H1 (cell line): ENCODE measurements at regions not wholly inside any gene's neighbourhood (a gene's known extent, or its start where the extent isn't known, plus 50 kb on each side); places are given as distances from the start of the nearest gene placed in this dataset.
A peak's percentile ranks its signal among the peaks of the same experiment; 100 is the strongest.

Experiments
- CTCF ChIA-PET: fragments of 300-600 bp; sonication (Branson Sonifier 250); formaldehyde crosslinking; loops from one replicate; lab custom pipeline; 2021; ENCODE audit not compliant: partially characterized antibody; lab: Charles Lee
- POLR2A ChIA-PET: fragments of 300-600 bp; sonication (Branson Sonifier 250); formaldehyde crosslinking; loops from one replicate; lab custom pipeline; 2021; ENCODE audit warnings: inconsistent platforms; ENCODE audit not compliant: partially characterized antibody; lab: Charles Lee
- DNase-seq, 2 experiments: peaks; one replicate each; pipeline versions ENCODE4 v3.0.0 to v3.0.0-alpha.2; 2010 to 2022; ENCODE audit warnings: low spot score in 2 of 2, low read depth in 1 of 2, mixed read lengths in 1 of 2
- FAIRE-seq: peaks from 2 replicates; lab custom pipeline; 2011; peaks lifted over from hg19 to GRCh38; lab: Jason Lieb, UNC
- H2AFZ ChIP-seq: 2 replicates; pipeline ENCODE4 v1.8.1; 2012; ENCODE audit warnings: low read length, inconsistent platforms
- H2AK5ac ChIP-seq: 2 replicates; pipeline ENCODE4 v1.6.1; 2013; ENCODE audit warnings: low read depth, low read length
- H2BK120ac ChIP-seq: replicated peaks from 2 replicates; pipeline ENCODE3; 2013; ENCODE audit warnings: low read depth, low read length, inconsistent platforms
- H2BK12ac ChIP-seq: 2 replicates; pipeline ENCODE4 v1.6.1; 2013; ENCODE audit warnings: low read depth, low read length
- H2BK15ac ChIP-seq: 2 replicates; pipeline ENCODE4 v1.6.1; 2013; ENCODE audit warnings: low read length
- H2BK20ac ChIP-seq: 2 replicates; pipeline ENCODE4 v1.6.1; 2013; ENCODE audit warnings: low read length
- H2BK5ac ChIP-seq: 2 replicates; pipeline ENCODE4 v1.6.1; 2013; ENCODE audit warnings: low read depth, low read length
- H3K14ac ChIP-seq: 2 replicates; pipeline ENCODE4 v1.6.1; 2013; ENCODE audit warnings: inconsistent platforms; ENCODE audit not compliant: insufficient read length
- H3K18ac ChIP-seq: 2 replicates; pipeline ENCODE4 v1.6.1; 2013; ENCODE audit warnings: low read length; ENCODE audit errors: extremely low read depth
- H3K23ac ChIP-seq: 2 replicates; pipeline ENCODE4 v1.6.1; 2013; ENCODE audit warnings: inconsistent platforms; ENCODE audit not compliant: insufficient read length
- H3K23me2 ChIP-seq: 2 replicates; pipeline ENCODE4 v1.6.1; 2013; ENCODE audit warnings: low read depth, low read length
- H3K27ac ChIP-seq: 2 replicates; pipeline ENCODE4 v1.6.1; 2011; ENCODE audit warnings: low read depth, low read length, inconsistent platforms
- H3K27me3 ChIP-seq, 4 experiments: replicated peaks in 1 of 4; 1 replicate in 1 of 4; 2 replicates in 3 of 4; pipeline versions ENCODE4 v1.6.1 to v1.8.1; 2011 to 2013; ENCODE audit warnings: low read length in 3 of 4, mild to moderate bottlenecking in 3 of 4, inconsistent platforms in 2 of 4, mixed read lengths in 2 of 4, moderate library complexity in 1 of 4; ENCODE audit not compliant: control insufficient read depth in 3 of 4, insufficient read depth in 3 of 4; ENCODE audit errors: extremely low read depth in 1 of 4
- H3K36me3 ChIP-seq, 4 experiments: 2 replicates each; pipeline versions ENCODE4 v1.6.1 to v1.8.1; 2011 to 2013; ENCODE audit warnings: mild to moderate bottlenecking in 4 of 4, low read length in 3 of 4, moderate library complexity in 2 of 4, control low read depth in 1 of 4, inconsistent platforms in 1 of 4; ENCODE audit not compliant: insufficient read depth in 4 of 4, control insufficient read depth in 2 of 4
- H3K4ac ChIP-seq: replicated peaks from 2 replicates; pipeline ENCODE3; 2013; ENCODE audit warnings: low read length, low read depth, mixed read lengths, inconsistent platforms; ENCODE audit not compliant: insufficient read length
- H3K4me1 ChIP-seq, 4 experiments: replicated peaks in 1 of 4; 1 replicate in 1 of 4; 2 replicates in 3 of 4; pipeline versions ENCODE4 v1.6.1 to v1.8.1; 2011 to 2013; ENCODE audit warnings: low read length in 3 of 4, inconsistent platforms in 2 of 4, mixed read lengths in 1 of 4; ENCODE audit not compliant: insufficient read depth in 4 of 4, control insufficient read depth in 3 of 4
- H3K4me2 ChIP-seq, 2 experiments: 2 replicates each; pipeline versions ENCODE4 v1.6.1 to v1.8.1; 2011 to 2013; ENCODE audit warnings: low read depth in 2 of 2, low read length in 2 of 2, control low read depth in 1 of 2, inconsistent platforms in 1 of 2, mild to moderate bottlenecking in 1 of 2; ENCODE audit not compliant: insufficient read depth in 1 of 2
- H3K4me3 ChIP-seq, 4 experiments: fragments of 200-600, 300-600 bp in 1 of 4; sonication (generic), shearing (Covaris generic), sonication (Bioruptor Twin) in 1 of 4; 2 replicates each; pipeline versions ENCODE4 v1.5.1 to v1.8.1; 2011 to 2016; ENCODE audit warnings: low read length in 4 of 4, low read depth in 3 of 4, control low read depth in 2 of 4, inconsistent platforms in 2 of 4, mild to moderate bottlenecking in 2 of 4, mixed read lengths in 1 of 4, moderate library complexity in 1 of 4; ENCODE audit not compliant: insufficient read depth in 2 of 4; ENCODE audit errors: extremely low read depth in 1 of 4
- H3K56ac ChIP-seq: replicated peaks from 2 replicates; pipeline ENCODE3; 2013; ENCODE audit warnings: low read depth, mild to moderate bottlenecking, mixed read lengths, low read length, inconsistent platforms; ENCODE audit not compliant: insufficient read length
- H3K79me1 ChIP-seq: 2 replicates; pipeline ENCODE4 v1.6.1; 2013; ENCODE audit warnings: low read depth, low read length, control low read depth
- H3K79me2 ChIP-seq, 2 experiments: 2 replicates each; pipeline versions ENCODE4 v1.6.1 to v1.8.1; 2012 to 2013; ENCODE audit warnings: low read length in 2 of 2, mild to moderate bottlenecking in 2 of 2, inconsistent platforms in 1 of 2; ENCODE audit not compliant: insufficient read depth in 2 of 2, control insufficient read depth in 1 of 2
- H3K9ac ChIP-seq, 4 experiments: replicated peaks in 1 of 4; 1 replicate in 1 of 4; 2 replicates in 3 of 4; pipeline versions ENCODE4 v1.6.1 to v1.8.1; 2011 to 2013; ENCODE audit warnings: low read depth in 3 of 4, low read length in 3 of 4, control low read depth in 2 of 4, mild to moderate bottlenecking in 2 of 4, moderate library complexity in 2 of 4, inconsistent platforms in 1 of 4; ENCODE audit errors: extremely low read depth in 1 of 4
- H3K9me3 ChIP-seq, 2 experiments: 2 replicates each; pipeline versions ENCODE4 v1.6.1 to v1.8.1; 2012 to 2013; ENCODE audit warnings: mild to moderate bottlenecking in 2 of 2, moderate library complexity in 2 of 2, control low read depth in 1 of 2, inconsistent platforms in 1 of 2, low read depth in 1 of 2, low read length in 1 of 2, mixed read lengths in 1 of 2; ENCODE audit not compliant: insufficient read depth in 2 of 2
- H4K20me1 ChIP-seq, 2 experiments: replicated peaks in 1 of 2; 2 replicates each; pipeline versions ENCODE3 to v1.8.1; 2011 to 2013; ENCODE audit warnings: inconsistent platforms in 2 of 2, low read length in 2 of 2, mild to moderate bottlenecking in 1 of 2; ENCODE audit not compliant: insufficient read depth in 2 of 2, control insufficient read depth in 1 of 2
- H4K5ac ChIP-seq: 2 replicates; pipeline ENCODE4 v1.6.1; 2013; ENCODE audit warnings: low read length, low read depth, mixed read lengths, inconsistent platforms; ENCODE audit not compliant: insufficient read length
- H4K8ac ChIP-seq: 2 replicates; pipeline ENCODE4 v1.8.0; 2013; ENCODE audit warnings: mild to moderate bottlenecking, moderate library complexity, low read length, inconsistent platforms; ENCODE audit not compliant: insufficient read depth; ENCODE audit errors: extremely low read depth
- H4K91ac ChIP-seq: replicated peaks from 2 replicates; pipeline ENCODE3; 2013; ENCODE audit warnings: low read length, mixed read lengths, inconsistent platforms; ENCODE audit not compliant: insufficient read length
- CTCF ChIP-seq, 3 experiments: IDR thresholded peaks; 1 replicate in 2 of 3; 2 replicates in 1 of 3; pipeline versions ENCODE4 v1.5.1 to v1.6.1; 2011; ENCODE audit warnings: low read length in 3 of 3, mild to moderate bottlenecking in 3 of 3, inconsistent platforms in 2 of 3, low read depth in 1 of 3, moderate library complexity in 1 of 3; ENCODE audit not compliant: insufficient read depth in 1 of 3; ENCODE audit errors: control extremely low read depth in 1 of 3
- POLR2AphosphoS5 ChIP-seq: IDR thresholded peaks from 2 replicates; pipeline ENCODE4 v1.6.1; 2011; ENCODE audit warnings: low read depth, low read length
- RAD21 ChIP-seq, 2 experiments: IDR thresholded peaks in 1 of 2; conservative IDR thresholded peaks in 1 of 2; 2 replicates each; pipeline ENCODE4 v1.6.1; 2011; ENCODE audit warnings: low read depth in 2 of 2, low read length in 2 of 2, improper control_type of control experiment in 1 of 2, inconsistent platforms in 1 of 2, mild to moderate bottlenecking in 1 of 2, moderate library complexity in 1 of 2
- TCF12 ChIP-seq: IDR thresholded peaks from 2 replicates; pipeline ENCODE4 v1.6.1; 2011; ENCODE audit warnings: low read depth, mild to moderate bottlenecking, low read length
- WGBS, 2 experiments: shearing (Covaris generic) in 1 of 2; methylation state at CpG; one replicate each; pipeline versions ENCODE4 v1.1.6 to v1.1.7; 2013 to 2015; ENCODE audit warnings: low lambda C conversion rate in 2 of 2, mixed read lengths in 2 of 2, inconsistent platforms in 1 of 2, low coverage in 1 of 2, missing lambda C conversion rate in 1 of 2; ENCODE audit not compliant: insufficient replicate concordance in 2 of 2, insufficient coverage in 1 of 2, insufficient read length in 1 of 2; ENCODE audit errors: extremely low coverage in 1 of 2, missing lambda C conversion rate in 1 of 2; 5-methylcytosine and 5-hydroxymethylcytosine counted together

DNA sequence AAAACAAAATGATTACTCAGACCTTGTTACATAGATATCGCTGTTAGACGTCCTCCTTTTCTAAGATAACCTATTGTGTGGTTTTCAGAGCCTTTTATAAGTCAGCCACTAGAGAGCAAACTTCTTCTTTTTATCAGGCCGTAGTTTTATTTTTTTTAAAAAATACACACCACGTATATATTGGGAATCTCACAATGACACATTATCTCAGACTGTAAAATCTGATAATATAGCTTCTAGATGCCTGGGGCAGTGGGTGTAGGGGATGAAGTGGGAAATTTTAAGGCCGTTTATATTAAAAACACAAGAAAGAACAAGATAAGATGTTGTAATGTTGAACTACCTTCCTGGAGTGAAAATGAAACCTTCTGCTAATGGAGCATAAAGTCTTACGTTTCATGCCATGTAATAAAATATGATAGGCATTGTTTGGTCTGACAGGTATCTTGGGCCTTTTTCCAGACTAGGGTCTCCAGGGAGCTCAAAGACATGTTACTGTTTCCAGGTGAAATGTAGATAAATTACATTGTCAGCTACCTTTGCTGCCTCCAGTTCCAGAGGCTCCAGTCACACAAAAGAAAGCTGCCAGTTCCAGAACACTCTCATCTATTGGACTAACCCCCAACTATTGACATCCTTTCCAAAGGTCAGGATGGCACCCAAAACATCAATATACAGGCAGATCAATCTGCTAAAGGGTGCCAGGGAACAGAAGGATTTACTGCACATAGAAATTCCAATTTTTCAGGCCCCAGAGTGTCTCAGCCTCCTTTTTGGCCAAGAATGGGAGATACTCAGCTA lies 130.2 kb upstream of the AKIRIN2 start:
- no peaks in the 10 kb centered on the region for H3K4me1 ChIP-seq
- no peak overlapping the region for H3K23ac ChIP-seq
- H2BK12ac ChIP-seq = no peak overlapping the region
- peak; percentile 45 to 46 for TF ChIP-seq RAD21 (IDR thresholded peaks at IDR 0.05 in 1 of 2, conservative IDR thresholded peaks at IDR 0.05 in 1 of 2; ENCODE audit: low read depth in 2 of 2, low read length in 2 of 2)
- peak in 1 of 3 experiments; percentile 7; a peak in 2 of 4 replicates for TF ChIP-seq CTCF (IDR thresholded peaks at IDR 0.05; ENCODE audit: control extremely low read depth in 1 of 3, insufficient read depth in 1 of 3, low read depth in 1 of 3, low read length in 3 of 3)
- no peak for TF ChIP-seq POLR2AphosphoS5
- no peak for TF ChIP-seq TCF12
- no peak overlapping the region for H2BK15ac ChIP-seq
- H3K4me3 ChIP-seq = no peak overlapping the region
- H3K4ac ChIP-seq = no peak overlapping the region
- FAIRE-seq (no peak), DNase-seq (no peak)
- no peak overlapping the region for H2AK5ac ChIP-seq
- H3K14ac ChIP-seq = no peak overlapping the region
- no peak overlapping the region for H4K5ac ChIP-seq
- CTCF ChIA-PET = interaction anchor here (0.9 to 1.9 kb wide), 6 partner anchors 16 to 417 kb away, joined by 3 to 6 read pairs (median 4); no protein-coding TSS in a partner anchor
- H3K27ac ChIP-seq = no peak overlapping the region
- WGBS, 2 experiments = 75% methylated on average over 6 of the region's 6 CpGs; no CpG with 5 or more reads in 1 of the 2 experiments
- H3K9me3 ChIP-seq = no peaks in the 10 kb centered on the region
- H4K8ac ChIP-seq = no peak overlapping the region
- H2AFZ ChIP-seq = peak overlapping the region; percentile 57
- no peaks in the 10 kb centered on the region for H3K79me2 ChIP-seq
- H3K4me2 ChIP-seq = no peak overlapping the region
- H2BK20ac ChIP-seq = no peak overlapping the region
- H3K18ac ChIP-seq = no peak overlapping the region
- H2BK120ac ChIP-seq = no peak overlapping the region
- no peaks in the 10 kb centered on the region for H3K27me3 ChIP-seq
- H4K91ac ChIP-seq = no peak overlapping the region
- H4K20me1 ChIP-seq = no peaks in the 10 kb centered on the region
- H2BK5ac ChIP-seq = no peak overlapping the region
- no peaks in the 10 kb centered on the region for H3K79me1 ChIP-seq
- POLR2A ChIA-PET = no interaction called here
- H3K9ac ChIP-seq = no peak overlapping the region
- no peaks in the 10 kb centered on the region for H3K23me2 ChIP-seq
- H3K56ac ChIP-seq = no peak overlapping the region
- H3K36me3 ChIP-seq = no peaks in the 10 kb centered on the region
